WERI-Rb-1 (cell line): ENCODE measurements at regions not wholly inside any gene's neighbourhood (a gene's known extent, or its start where the extent isn't known, plus 50 kb on each side); places are given as distances from the start of the nearest gene placed in this dataset.
"Not testable (repeated sequence)": the region's sequence is repeated elsewhere in the genome, so short reads cannot be mapped to it uniquely, and the experiment has no call there.

Experiments
- DNase-seq: peaks from one replicate; pipeline ENCODE4 v3.0.0-alpha.2; 2020
- H3K27ac ChIP-seq: fragments of 250-450 bp; sonication (Bioruptor Pico); 2 replicates; pipeline ENCODE4 v1.5.1; 2020; ENCODE audit warnings: mild to moderate bottlenecking, moderate library complexity
- H3K27me3 ChIP-seq: fragments of 250-450 bp; sonication (Bioruptor Pico); 2 replicates; pipeline ENCODE4 v1.5.1; 2021; ENCODE audit warnings: mild to moderate bottlenecking, low read depth, moderate library complexity; ENCODE audit not compliant: insufficient read depth, severe bottlenecking
- H3K36me3 ChIP-seq: fragments of 250-450 bp; sonication (Bioruptor Pico); 2 replicates; pipeline ENCODE4 v1.5.1; 2020; ENCODE audit warnings: mild to moderate bottlenecking, moderate library complexity
- H3K4me3 ChIP-seq: 2 replicates; pipeline ENCODE4 v1.5.1; 2011; ENCODE audit warnings: low read depth, mild to moderate bottlenecking, control low read depth, low read length
- H3K9me3 ChIP-seq: fragments of 250-450 bp; sonication (Bioruptor Pico); 2 replicates; pipeline ENCODE4 v1.5.1; 2021; ENCODE audit warnings: mild to moderate bottlenecking, moderate library complexity; ENCODE audit not compliant: severe bottlenecking
- CTCF ChIP-seq: IDR thresholded peaks from 2 replicates; pipeline ENCODE4 v1.5.1; 2011; ENCODE audit warnings: low read depth, mild to moderate bottlenecking, control low read depth, inconsistent platforms, low read length

GRCh38 chr6:82442061-82442719 lies 78.6 kb downstream of the TPBG start:
- H3K4me3 ChIP-seq = no peak overlapping the region
- no peaks in the 10 kb centered on the region for H3K36me3 ChIP-seq
- H3K27ac ChIP-seq = no peak overlapping the region
- no peaks in the 10 kb centered on the region for H3K27me3 ChIP-seq
- no peak for DNase-seq
- no peak for TF ChIP-seq CTCF
- H3K9me3 ChIP-seq = no peaks in the 10 kb centered on the region

GRCh38 chr6:82458147-82458546 lies 94.5 kb downstream of the TPBG start:
- H3K9me3 ChIP-seq = no peaks in the 10 kb centered on the region
- no peak for TF ChIP-seq CTCF
- no peak overlapping the region for H3K4me3 ChIP-seq
- no peak for DNase-seq
- H3K36me3 ChIP-seq = no peaks in the 10 kb centered on the region
- no peaks in the 10 kb centered on the region for H3K27me3 ChIP-seq
- H3K27ac ChIP-seq = no peak overlapping the region

GRCh38 chr6:82458705-82459104 lies 95.1 kb downstream of the TPBG start:
- no peak for TF ChIP-seq CTCF
- H3K36me3 ChIP-seq = no peaks in the 10 kb centered on the region
- no peaks in the 10 kb centered on the region for H3K27me3 ChIP-seq
- no peak overlapping the region for H3K27ac ChIP-seq
- H3K9me3 ChIP-seq = no peaks in the 10 kb centered on the region
- H3K4me3 ChIP-seq = no peak overlapping the region
- DNase-seq = no peak

GRCh38 chr6:82461536-82461935 lies 97.9 kb downstream of the TPBG start:
- H3K27me3 ChIP-seq = no peaks in the 10 kb centered on the region
- no peaks in the 10 kb centered on the region for H3K9me3 ChIP-seq
- no peak overlapping the region for H3K27ac ChIP-seq
- DNase-seq = no peak
- no peak overlapping the region for H3K4me3 ChIP-seq
- TF ChIP-seq CTCF = no peak
- H3K36me3 ChIP-seq = no peaks in the 10 kb centered on the region

- DNase-seq = no peak
- H3K9me3 ChIP-seq = peaks cover 7% of the 10 kb centered on the region
- no peak for TF ChIP-seq CTCF
These were observed 103.7 kb downstream of the TPBG start for GRCh38 chr6:82467338-82467737.

GRCh38 chr6:82470123-82470522 lies 106.5 kb downstream of the TPBG start:
- H3K27me3 ChIP-seq, H3K27ac ChIP-seq, DNase-seq, H3K9me3 ChIP-seq, H3K4me3 ChIP-seq, H3K36me3 ChIP-seq: not testable (repeated sequence)

More at GRCh38 chr6:82467338-82467737, 103.7 kb downstream of the TPBG start:
- H3K36me3 ChIP-seq = no peaks in the 10 kb centered on the region
- H3K27ac ChIP-seq = no peak overlapping the region
- H3K4me3 ChIP-seq = no peak overlapping the region
- no peaks in the 10 kb centered on the region for H3K27me3 ChIP-seq

GRCh38 chr6:82475106-82475505 lies 111.5 kb downstream of the TPBG start:
- H3K27ac ChIP-seq, H3K4me3 ChIP-seq, H3K36me3 ChIP-seq, DNase-seq, H3K9me3 ChIP-seq, H3K27me3 ChIP-seq: not testable (repeated sequence)
